GM12891 (cell line): ENCODE measurements at regions not wholly inside any gene's neighbourhood (a gene's known extent, or its start where the extent isn't known, plus 50 kb on each side); places are given as distances from the start of the nearest gene placed in this dataset.

Experiments used
- DNase-seq: peaks from one replicate; pipeline ENCODE4 v3.0.0; 2011; ENCODE audit warnings: low spot score; ENCODE audit not compliant: insufficient read length
- FAIRE-seq: peaks from 2 replicates; lab custom pipeline; 2011; peaks lifted over from hg19 to GRCh38; lab: Jason Lieb, UNC
- PAX5 ChIP-seq: IDR thresholded peaks from 2 replicates; pipeline ENCODE4 v1.6.1; 2011; ENCODE audit warnings: low read length, moderate library complexity, mild to moderate bottlenecking; ENCODE audit not compliant: insufficient read depth, severe bottlenecking
- POLR2A ChIP-seq: IDR thresholded peaks from 2 replicates; pipeline ENCODE4 v1.6.1; 2011; ENCODE audit warnings: low read depth, low read length, control low read depth
- POLR2AphosphoS5 ChIP-seq: IDR thresholded peaks from 2 replicates; pipeline ENCODE4 v1.6.1; 2011; ENCODE audit warnings: low read depth, low read length, control low read depth
- POU2F2 ChIP-seq: IDR thresholded peaks from 2 replicates; pipeline ENCODE4 v1.6.1; 2011; ENCODE audit warnings: low read depth, mild to moderate bottlenecking, control low read depth, low read length, moderate library complexity
- SPI1 ChIP-seq: IDR thresholded peaks from 2 replicates; pipeline ENCODE4 v1.6.1; 2011; ENCODE audit warnings: low read depth, low read length, control low read depth
- TAF1 ChIP-seq: IDR thresholded peaks from 2 replicates; pipeline ENCODE4 v1.6.1; 2011; ENCODE audit warnings: low read depth, low read length, control low read depth

- TF ChIP-seq PAX5: no peak
- no peak for TF ChIP-seq SPI1
- no peak for TF ChIP-seq POLR2AphosphoS5
- TF ChIP-seq POU2F2: no peak
- TF ChIP-seq TAF1: no peak
- TF ChIP-seq POLR2A: no peak
- FAIRE-seq: no peak
- DNase-seq: no peak
Observed at GRCh38 chrX:147405764-147406163, 506.0 kb upstream of the FMR1 start.

GRCh38 chrX:147403040-147403439 lies 508.7 kb upstream of the FMR1 start:
- TF ChIP-seq TAF1: no peak
- no peak for TF ChIP-seq POLR2A
- no peak for TF ChIP-seq POU2F2
- no peak for TF ChIP-seq PAX5
- TF ChIP-seq SPI1: no peak
- TF ChIP-seq POLR2AphosphoS5: no peak
- FAIRE-seq: no peak
- DNase-seq: no peak

GRCh38 chrX:147378767-147379166 lies 533.0 kb upstream of the FMR1 start:
- FAIRE-seq: no peak
- no peak for TF ChIP-seq POU2F2
- no peak for TF ChIP-seq POLR2AphosphoS5
- TF ChIP-seq PAX5: no peak
- no peak for TF ChIP-seq POLR2A
- no peak for TF ChIP-seq TAF1
- TF ChIP-seq SPI1: no peak
- no peak for DNase-seq

- DNase-seq: no peak
- FAIRE-seq: no peak
- no peak for TF ChIP-seq TAF1
- TF ChIP-seq SPI1: peak; percentile 69
Observed at GRCh38 chrX:147377728-147378127, 534.0 kb upstream of the FMR1 start.

- FAIRE-seq: no peak
- TF ChIP-seq POLR2A (no peak), SPI1 (no peak), POU2F2 (no peak), TAF1 (no peak), PAX5 (no peak), POLR2AphosphoS5 (no peak)
- no peak for DNase-seq
Observed at GRCh38 chrX:147376601-147377422, 534.9 kb upstream of the FMR1 start.

GRCh38 chrX:147364896-147365295 lies 546.8 kb upstream of the FMR1 start:
- TF ChIP-seq POU2F2 (no peak), PAX5 (no peak), SPI1 (no peak), POLR2AphosphoS5 (no peak), TAF1 (no peak), POLR2A (no peak)
- FAIRE-seq (no peak), DNase-seq (no peak)

- no peak for TF ChIP-seq TAF1
- no peak for TF ChIP-seq PAX5
- no peak for TF ChIP-seq POLR2AphosphoS5
- TF ChIP-seq POU2F2: no peak
- no peak for TF ChIP-seq SPI1
- no peak for TF ChIP-seq POLR2A
- no peak for DNase-seq
- no peak for FAIRE-seq
Observed at GRCh38 chrX:147351644-147352043, 537.1 kb upstream of the CXorf51A start.

- no peak for FAIRE-seq
- DNase-seq: no peak
- TF ChIP-seq POLR2AphosphoS5 (no peak), POLR2A (no peak), SPI1 (no peak), PAX5 (no peak), POU2F2 (no peak), TAF1 (no peak)
Observed at GRCh38 chrX:147343467-147343866, 528.9 kb upstream of the CXorf51A start.

GRCh38 chrX:147342197-147342596 lies 527.7 kb upstream of the CXorf51A start:
- DNase-seq (no peak), FAIRE-seq (no peak)
- TF ChIP-seq PAX5: no peak
- TF ChIP-seq POLR2AphosphoS5: no peak
- no peak for TF ChIP-seq TAF1
- no peak for TF ChIP-seq POU2F2
- TF ChIP-seq SPI1: no peak
- no peak for TF ChIP-seq POLR2A

- FAIRE-seq (no peak), DNase-seq (no peak)
- TF ChIP-seq POLR2AphosphoS5 (no peak), POLR2A (no peak)
Observed at GRCh38 chrX:147340947-147341346, 526.4 kb upstream of the CXorf51A start.
